Naive thymus-derived CD4-positive, alpha-beta T cell (primary cell): ENCODE measurements at regions not wholly inside any gene's neighbourhood (a gene's known extent, or its start where the extent isn't known, plus 50 kb on each side); places are given as distances from the start of the nearest gene placed in this dataset.

ENCODE experiments used
- ATAC-seq: fragments of 150-1000 bp; cut with Tn5 transposase; 2 replicates; pipeline ENCODE4 v1.10.0; 2021; ENCODE audit warnings: mild to moderate bottlenecking, moderate library complexity
- CTCF ChIA-PET: fragments of 350-600 bp; sonication (Branson Sonifier 250); formaldehyde crosslinking; loops from one replicate; lab custom pipeline; 2021; ENCODE audit warnings: antibody characterized with exemption; lab: Charles Lee
- POLR2A ChIA-PET: fragments of 350-600 bp; sonication (Branson Sonifier 250); formaldehyde crosslinking; loops from one replicate; lab custom pipeline; 2021; ENCODE audit warnings: antibody characterized with exemption, inconsistent platforms; lab: Charles Lee
- DNase-seq, 9 donors: peaks; one replicate each; pipeline versions ENCODE4 v3.0.0 to v3.0.0-alpha.2; 2020 to 2022; ENCODE audit warnings: mixed read lengths in 1 of 9
- H3K27ac ChIP-seq: one replicate; pipeline ENCODE4 v1.7.0; 2013; ENCODE audit warnings: mild to moderate bottlenecking, low read depth, low read length, moderate library complexity
- H3K27me3 ChIP-seq, 2 donors: one replicate each; pipeline ENCODE4 v1.7.0; 2013; ENCODE audit warnings: low read length in 2 of 2, mild to moderate bottlenecking in 2 of 2, moderate library complexity in 2 of 2; ENCODE audit not compliant: control insufficient read depth in 2 of 2, insufficient read depth in 2 of 2
- H3K36me3 ChIP-seq, 3 experiments: 1 replicate in 2 of 3; 2 replicates in 1 of 3; pipeline ENCODE4 v1.7.0; 2013; ENCODE audit warnings: low read length in 3 of 3, mild to moderate bottlenecking in 3 of 3, moderate library complexity in 1 of 3; ENCODE audit not compliant: insufficient read depth in 3 of 3, control insufficient read depth in 2 of 3
- H3K4me1 ChIP-seq, 2 donors: one replicate each; pipeline ENCODE4 v1.7.0; 2013; ENCODE audit warnings: low read length in 2 of 2, mild to moderate bottlenecking in 2 of 2, moderate library complexity in 1 of 2; ENCODE audit not compliant: control insufficient read depth in 2 of 2, insufficient read depth in 2 of 2
- H3K4me3 ChIP-seq: 2 replicates; pipeline ENCODE4 v1.7.0; 2013; ENCODE audit warnings: mild to moderate bottlenecking, low read length
- H3K9me3 ChIP-seq, 3 experiments: 1 replicate in 2 of 3; 2 replicates in 1 of 3; pipeline ENCODE4 v1.7.0; 2013; ENCODE audit warnings: low read length in 3 of 3; ENCODE audit not compliant: control insufficient read depth in 2 of 3
- H3K27ac Mint-ChIP-seq, 9 donors: one replicate each; pipeline ENCODE4 v1.8.0; 2020 to 2022; ENCODE audit warnings: mixed read lengths in 9 of 9, mild to moderate bottlenecking in 8 of 9, moderate library complexity in 5 of 9, inconsistent platforms in 2 of 9
- H3K27me3 Mint-ChIP-seq, 5 donors: one replicate each; pipeline ENCODE4 v1.8.0; 2021 to 2022; ENCODE audit warnings: mixed read lengths in 5 of 5, mild to moderate bottlenecking in 1 of 5
- H3K36me3 Mint-ChIP-seq, 5 donors: one replicate each; pipeline ENCODE4 v1.8.0; 2020 to 2022; ENCODE audit warnings: mixed read lengths in 5 of 5, mild to moderate bottlenecking in 3 of 5, inconsistent platforms in 1 of 5
- H3K4me1 Mint-ChIP-seq, 7 donors: one replicate each; pipeline ENCODE4 v1.8.0; 2020 to 2022; ENCODE audit warnings: mixed read lengths in 7 of 7, mild to moderate bottlenecking in 3 of 7, inconsistent platforms in 1 of 7
- H3K4me3 Mint-ChIP-seq, 10 donors: one replicate each; pipeline ENCODE4 v1.8.0; 2020 to 2022; ENCODE audit warnings: mild to moderate bottlenecking in 10 of 10, mixed read lengths in 10 of 10, moderate library complexity in 6 of 10, inconsistent platforms in 2 of 10
- H3K9me3 Mint-ChIP-seq, 11 donors: one replicate each; pipeline ENCODE4 v1.8.0; 2020 to 2022; ENCODE audit warnings: mixed read lengths in 11 of 11, mild to moderate bottlenecking in 4 of 11, inconsistent platforms in 1 of 11, moderate library complexity in 1 of 11
- intact Hi-C, 2 donors: fragments of 100-400 bp; cut with micrococcal nuclease; formaldehyde crosslinking; loops; one replicate each; pipeline ENCODE4 v1.15.1; 2023

DNA sequence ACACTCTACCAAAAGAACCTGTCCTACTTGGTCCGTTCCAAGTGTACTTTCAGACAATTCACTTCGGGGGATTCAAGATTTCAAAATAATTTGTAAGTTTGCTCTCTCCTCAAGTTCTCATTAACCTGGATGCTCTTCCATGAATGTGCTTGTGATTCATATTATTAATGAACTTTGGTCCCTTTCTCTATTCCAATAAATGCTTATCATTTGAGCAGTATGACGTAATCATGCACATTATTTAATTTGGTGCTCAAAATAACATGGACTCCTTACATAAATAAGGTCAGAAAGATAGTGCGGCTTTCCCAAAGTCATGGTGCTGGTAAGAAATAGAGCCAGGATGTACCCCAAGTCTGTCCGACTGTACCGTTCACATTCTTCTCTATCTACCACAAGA lies 323.2 kb upstream of the SLCO3A1 start:
- CTCF ChIA-PET = interaction anchor here (1.4 kb wide), 1 partner anchor 12 kb away, joined by 5 read pairs; no protein-coding TSS in a partner anchor
- intact Hi-C loops = no loop called here
- H3K36me3 Mint-ChIP-seq = peaks cover 0 to 5% (median 0%) of the 10 kb centered on the region in 5 donors
- DNase-seq (no peak), ATAC-seq (no peak)
- Histone ChIP-seq H3K4me3 (no peak overlapping the region), H3K27ac (no peak overlapping the region), H3K36me3 (no peaks in the 10 kb centered on the region), H3K4me1 (peaks cover 0 to 11% of the 10 kb centered on the region in 2 donors), H3K27me3 (no peaks in the 10 kb centered on the region), H3K9me3 (no peaks in the 10 kb centered on the region)
- peak overlapping the region in 3 of 10 donors; percentile 2 to 14 (median 5) for H3K4me3 Mint-ChIP-seq
- H3K9me3 Mint-ChIP-seq = no peaks in the 10 kb centered on the region
- H3K27ac Mint-ChIP-seq = no peak overlapping the region
- H3K27me3 Mint-ChIP-seq = peaks cover 0 to 11% (median 0%) of the 10 kb centered on the region in 5 donors
- POLR2A ChIA-PET = no interaction called here
- peaks cover 13 to 43% (median 15%) of the 10 kb centered on the region in 7 donors for H3K4me1 Mint-ChIP-seq

DNA sequence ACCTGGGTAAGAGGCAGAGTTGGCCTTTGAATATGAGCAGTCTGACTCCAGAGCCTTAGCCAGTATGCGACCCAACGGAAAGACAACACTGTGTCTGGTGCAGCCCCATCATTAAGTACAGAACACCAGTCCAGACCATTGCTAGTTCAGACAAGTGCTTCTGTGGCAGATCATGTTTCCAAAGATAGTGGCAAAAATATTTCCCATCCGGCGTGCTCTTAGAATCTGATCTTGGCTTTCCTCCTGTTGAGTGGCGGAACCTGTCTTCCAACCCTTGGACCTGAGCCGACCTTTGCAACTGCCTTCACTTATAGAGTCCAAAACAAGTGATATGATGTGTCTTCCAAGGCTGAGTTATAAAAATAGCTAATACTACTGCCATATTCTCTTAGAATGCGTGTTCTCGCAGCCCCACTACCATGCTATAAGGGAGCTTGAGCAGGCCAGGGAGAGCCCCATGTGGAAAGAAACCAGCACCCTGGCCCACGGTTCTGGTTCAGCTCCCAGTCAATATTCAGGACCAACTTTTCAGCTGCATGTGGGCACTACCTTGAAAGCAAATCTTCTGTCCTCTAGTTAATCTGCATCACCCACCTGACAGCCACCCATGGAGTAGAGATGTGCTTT lies 322.4 kb upstream of the SLCO3A1 start:
- ChIA-PET POLR2A (no interaction called here), CTCF (interaction anchor here (1.4 kb wide), 1 partner anchor 12 kb away, joined by 5 read pairs; no protein-coding TSS in a partner anchor)
- H3K36me3 ChIP-seq = no peaks in the 10 kb centered on the region
- DNase-seq (no peak), ATAC-seq (no peak)
- H3K36me3 Mint-ChIP-seq = peaks cover 0 to 2% (median 0%) of the 10 kb centered on the region in 5 donors
- no peaks in the 10 kb centered on the region for H3K9me3 ChIP-seq
- no peaks in the 10 kb centered on the region for H3K9me3 Mint-ChIP-seq
- H3K27me3 Mint-ChIP-seq = peaks cover 0 to 11% (median 0%) of the 10 kb centered on the region in 5 donors
- H3K27ac Mint-ChIP-seq = no peak overlapping the region
- no peaks in the 10 kb centered on the region for H3K27me3 ChIP-seq
- H3K27ac ChIP-seq = no peak overlapping the region
- H3K4me1 ChIP-seq = peaks cover 0 to 11% of the 10 kb centered on the region in 2 donors
- no peak overlapping the region for H3K4me3 ChIP-seq
- H3K4me1 Mint-ChIP-seq = peaks cover 11 to 37% (median 15%) of the 10 kb centered on the region in 7 donors
- no peak overlapping the region for H3K4me3 Mint-ChIP-seq
- intact Hi-C loops = no loop called here

DNA sequence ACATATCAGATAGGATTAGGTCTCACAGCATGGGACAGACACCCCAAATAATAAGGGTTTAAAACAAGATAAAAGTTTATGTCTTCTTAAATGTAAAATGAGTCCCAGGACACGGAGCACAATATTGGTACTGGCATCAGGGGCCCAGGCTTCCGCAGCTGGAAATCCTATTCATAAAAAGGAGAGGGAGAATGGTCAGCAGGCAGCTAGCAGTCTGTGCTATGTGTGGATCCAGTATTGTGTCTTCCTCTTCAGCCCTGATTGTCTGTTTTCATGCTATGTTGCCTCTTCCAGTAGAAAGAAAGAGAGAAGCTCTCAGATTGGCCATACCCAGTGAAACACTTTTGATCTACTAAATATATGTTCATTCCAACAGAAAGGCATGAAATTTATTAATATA lies 319.3 kb upstream of the SLCO3A1 start:
- H3K4me1 Mint-ChIP-seq = peaks cover 8 to 15% (median 12%) of the 10 kb centered on the region in 7 donors
- intact Hi-C loops = no loop called here
- peaks cover 0 to 11% of the 10 kb centered on the region in 2 donors for H3K4me1 ChIP-seq
- ChIA-PET POLR2A (no interaction called here), CTCF (no interaction called here)
- H3K36me3 Mint-ChIP-seq = no peaks in the 10 kb centered on the region
- no peaks in the 10 kb centered on the region for H3K36me3 ChIP-seq
- ATAC-seq (no peak), DNase-seq (no peak)
- H3K27me3 ChIP-seq = no peaks in the 10 kb centered on the region
- no peak overlapping the region for H3K4me3 ChIP-seq
- no peaks in the 10 kb centered on the region for H3K9me3 ChIP-seq
- no peak overlapping the region for H3K4me3 Mint-ChIP-seq
- no peak overlapping the region for H3K27ac ChIP-seq
- H3K27me3 Mint-ChIP-seq = peaks cover 0 to 10% (median 0%) of the 10 kb centered on the region in 5 donors
- H3K9me3 Mint-ChIP-seq = no peaks in the 10 kb centered on the region
- H3K27ac Mint-ChIP-seq = no peak overlapping the region

DNA sequence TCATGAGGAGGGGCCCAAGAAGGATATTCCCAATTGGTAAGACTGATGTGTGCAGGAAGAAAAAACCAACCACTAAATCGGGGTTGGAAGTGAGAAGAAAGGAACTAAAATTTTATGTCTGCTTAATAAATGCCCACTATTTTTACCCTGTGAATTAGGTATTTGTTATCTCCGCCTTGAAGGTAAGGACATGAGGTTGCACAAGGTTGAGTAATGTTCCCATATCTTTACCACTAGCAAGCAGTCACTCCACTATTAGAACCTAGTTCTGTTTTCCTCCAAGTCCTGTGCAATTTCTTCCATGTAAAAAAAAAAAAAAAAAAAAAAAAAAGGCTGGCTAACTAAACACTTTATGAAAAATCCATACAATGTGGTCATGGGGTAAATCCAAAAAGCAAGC lies 318.5 kb upstream of the SLCO3A1 start:
- H3K36me3 Mint-ChIP-seq = no peaks in the 10 kb centered on the region
- H3K27me3 ChIP-seq = no peaks in the 10 kb centered on the region
- peaks cover 0 to 8% (median 0%) of the 10 kb centered on the region in 5 donors for H3K27me3 Mint-ChIP-seq
- CTCF ChIA-PET = interaction anchor here (1.0 kb wide), 1 partner anchor 159 kb away, joined by 3 read pairs; no protein-coding TSS in a partner anchor
- peaks cover 2 to 8% (median 5%) of the 10 kb centered on the region in 7 donors for H3K4me1 Mint-ChIP-seq
- no peak overlapping the region for H3K4me3 ChIP-seq
- DNase-seq (no peak), ATAC-seq (no peak)
- no peaks in the 10 kb centered on the region for H3K36me3 ChIP-seq
- H3K9me3 ChIP-seq = no peaks in the 10 kb centered on the region
- H3K4me1 ChIP-seq = peaks cover 0 to 3% of the 10 kb centered on the region in 2 donors
- no peaks in the 10 kb centered on the region for H3K9me3 Mint-ChIP-seq
- no peak overlapping the region for H3K27ac ChIP-seq
- POLR2A ChIA-PET = no interaction called here
- peak overlapping the region in 1 of 9 donors; percentile 22 for H3K27ac Mint-ChIP-seq
- no peak overlapping the region for H3K4me3 Mint-ChIP-seq
- intact Hi-C loops = no loop called here

DNA sequence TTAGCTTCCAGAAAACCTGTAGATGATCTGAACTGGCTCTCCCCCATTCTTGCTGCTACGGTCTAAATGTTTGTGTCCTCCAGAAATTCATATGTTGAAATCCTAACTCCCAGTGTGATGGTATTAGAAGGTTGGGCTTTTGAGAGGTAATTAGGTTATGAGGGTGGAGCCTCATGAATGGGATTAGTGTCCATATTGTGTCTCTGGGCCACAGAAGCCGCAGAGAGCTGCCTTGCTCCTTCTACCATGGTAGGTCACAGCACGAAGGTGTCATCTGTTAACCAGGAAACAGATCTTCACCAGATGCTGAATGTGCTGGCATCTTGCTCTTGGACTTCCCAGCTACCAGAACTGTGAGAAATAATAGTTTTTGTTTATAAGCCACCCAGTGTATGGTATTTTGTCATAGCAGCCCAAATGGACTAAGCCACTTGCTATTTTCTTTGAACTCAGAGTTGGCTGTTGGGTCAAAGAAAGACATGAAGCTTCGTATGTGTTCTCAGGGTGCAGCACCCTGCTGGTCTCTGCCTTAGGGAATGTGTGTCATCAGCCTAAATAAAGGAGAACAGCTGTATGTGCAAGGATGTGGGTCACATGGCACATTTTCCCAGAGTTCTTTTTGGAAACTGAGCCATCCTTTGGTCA lies 317.5 kb upstream of the SLCO3A1 start:
- no peaks in the 10 kb centered on the region for H3K9me3 Mint-ChIP-seq
- intact Hi-C loops = loop anchor here in 1 of 2 donors (2.0 kb wide), 1 partner anchor 63 kb away; no protein-coding TSS in a partner anchor
- H3K9me3 ChIP-seq = no peaks in the 10 kb centered on the region
- DNase-seq (no peak), ATAC-seq (no peak)
- H3K36me3 ChIP-seq = no peaks in the 10 kb centered on the region
- no peak overlapping the region for H3K4me3 Mint-ChIP-seq
- peak overlapping the region in 1 of 9 donors; percentile 43 for H3K27ac Mint-ChIP-seq
- CTCF ChIA-PET = interaction anchor here (1.0 kb wide), 1 partner anchor 160 kb away, joined by 3 read pairs; no protein-coding TSS in a partner anchor
- H3K4me1 ChIP-seq = no peaks in the 10 kb centered on the region
- peaks cover 0 to 8% (median 0%) of the 10 kb centered on the region in 5 donors for H3K27me3 Mint-ChIP-seq
- POLR2A ChIA-PET = no interaction called here
- no peak overlapping the region for H3K27ac ChIP-seq
- H3K36me3 Mint-ChIP-seq = no peaks in the 10 kb centered on the region
- no peaks in the 10 kb centered on the region for H3K27me3 ChIP-seq
- no peaks in the 10 kb centered on the region for H3K4me1 Mint-ChIP-seq
- H3K4me3 ChIP-seq = no peak overlapping the region

DNA sequence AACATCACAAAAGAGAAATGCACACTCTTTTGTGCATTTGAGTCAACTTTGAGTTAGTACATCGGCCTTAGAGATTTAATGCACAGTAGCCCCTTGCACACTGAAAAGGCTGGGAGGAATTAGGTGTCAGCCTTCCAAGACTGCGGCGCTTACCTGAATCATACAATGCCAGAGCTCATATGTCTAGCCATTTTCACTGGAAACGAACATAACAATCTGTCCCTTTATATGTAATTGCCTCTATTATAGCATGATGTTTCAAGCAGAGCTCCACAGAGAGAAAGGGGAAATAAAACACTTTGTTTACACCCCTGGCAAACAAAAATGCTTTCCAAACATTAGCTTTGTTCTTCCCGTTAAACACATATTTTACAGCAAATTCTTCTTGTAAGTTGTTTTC lies 315.7 kb upstream of the SLCO3A1 start:
- H3K4me1 Mint-ChIP-seq = no peaks in the 10 kb centered on the region
- peaks cover 0 to 8% (median 0%) of the 10 kb centered on the region in 5 donors for H3K27me3 Mint-ChIP-seq
- ChIA-PET CTCF (no interaction called here), POLR2A (no interaction called here)
- no peaks in the 10 kb centered on the region for H3K36me3 Mint-ChIP-seq
- Histone ChIP-seq H3K4me3 (no peak overlapping the region), H3K36me3 (no peaks in the 10 kb centered on the region), H3K9me3 (no peaks in the 10 kb centered on the region), H3K27me3 (no peaks in the 10 kb centered on the region), H3K27ac (no peak overlapping the region), H3K4me1 (no peaks in the 10 kb centered on the region)
- intact Hi-C loops = loop anchor here in 1 of 2 donors (2.0 kb wide), 1 partner anchor 65 kb away; no protein-coding TSS in a partner anchor
- ATAC-seq = no peak
- no peak overlapping the region for H3K4me3 Mint-ChIP-seq
- no peaks in the 10 kb centered on the region for H3K9me3 Mint-ChIP-seq
- no peak for DNase-seq
- H3K27ac Mint-ChIP-seq = no peak overlapping the region
